Trophoblast cell (in vitro differentiated cells and primary cell): ENCODE measurements at regions not wholly inside any gene's neighbourhood (a gene's known extent, or its start where the extent isn't known, plus 50 kb on each side); places are given as distances from the start of the nearest gene placed in this dataset.

ENCODE experiments used
- DNase-seq, 2 donors: peaks; one replicate each; pipeline ENCODE4 v3.0.0-alpha.2; 2016
- H2AFZ ChIP-seq: 2 replicates; pipeline ENCODE4 v1.6.1; 2013; ENCODE audit warnings: low read length, moderate library complexity, mild to moderate bottlenecking; ENCODE audit not compliant: insufficient read depth, poor library complexity
- H2AK5ac ChIP-seq: 2 replicates; pipeline ENCODE4 v1.6.1; 2013; ENCODE audit warnings: mild to moderate bottlenecking, low read length
- H2BK120ac ChIP-seq: 2 replicates; pipeline ENCODE4 v1.6.1; 2013; ENCODE audit warnings: low read length, mild to moderate bottlenecking, moderate library complexity; ENCODE audit not compliant: insufficient read depth, poor library complexity
- H2BK12ac ChIP-seq: 2 replicates; pipeline ENCODE4 v1.6.1; 2013; ENCODE audit warnings: mild to moderate bottlenecking, low read length, moderate library complexity
- H2BK5ac ChIP-seq: 2 replicates; pipeline ENCODE4 v1.6.1; 2013; ENCODE audit warnings: low read length, low read depth, moderate library complexity, mild to moderate bottlenecking; ENCODE audit not compliant: poor library complexity
- H3K14ac ChIP-seq: 2 replicates; pipeline ENCODE4 v1.6.1; 2013; ENCODE audit warnings: mild to moderate bottlenecking, low read length
- H3K18ac ChIP-seq: 2 replicates; pipeline ENCODE4 v1.6.1; 2013; ENCODE audit warnings: mild to moderate bottlenecking, low read length
- H3K23ac ChIP-seq: 2 replicates; pipeline ENCODE4 v1.6.1; 2013; ENCODE audit warnings: low read length
- H3K27ac ChIP-seq: 2 replicates; pipeline ENCODE4 v1.5.1; 2013; ENCODE audit warnings: low read depth, mild to moderate bottlenecking, inconsistent platforms, low read length, moderate library complexity
- H3K27me3 ChIP-seq: 2 replicates; pipeline ENCODE4 v1.6.1; 2013; ENCODE audit warnings: inconsistent platforms, mild to moderate bottlenecking, low read length, moderate library complexity; ENCODE audit not compliant: insufficient read depth
- H3K36me3 ChIP-seq, 2 experiments: 1 replicate in 1 of 2; 2 replicates in 1 of 2; pipeline ENCODE4 v1.6.1; 2013; ENCODE audit warnings: low read length in 2 of 2, mild to moderate bottlenecking in 2 of 2, moderate library complexity in 1 of 2; ENCODE audit not compliant: insufficient read depth in 2 of 2, control insufficient read depth in 1 of 2
- H3K4ac ChIP-seq: 2 replicates; pipeline ENCODE4 v1.6.1; 2013; ENCODE audit warnings: low read depth, mild to moderate bottlenecking, low read length, moderate library complexity
- H3K4me1 ChIP-seq, 2 experiments: 1 replicate in 1 of 2; 2 replicates in 1 of 2; pipeline ENCODE4 v1.6.1; 2013; ENCODE audit warnings: low read length in 2 of 2, mild to moderate bottlenecking in 2 of 2, moderate library complexity in 1 of 2; ENCODE audit not compliant: insufficient read depth in 2 of 2, control insufficient read depth in 1 of 2
- H3K4me2 ChIP-seq: 2 replicates; pipeline ENCODE4 v1.6.1; 2013; ENCODE audit warnings: inconsistent platforms, mild to moderate bottlenecking, low read length, moderate library complexity
- H3K4me3 ChIP-seq: 2 replicates; pipeline ENCODE4 v1.5.1; 2013; ENCODE audit warnings: mild to moderate bottlenecking, low read depth, low read length, inconsistent platforms
- H3K79me1 ChIP-seq: one replicate; pipeline ENCODE4 v1.6.1; 2013; ENCODE audit warnings: low read length
- H3K79me2 ChIP-seq: 2 replicates; pipeline ENCODE4 v1.6.1; 2013; ENCODE audit warnings: low read length, mild to moderate bottlenecking; ENCODE audit not compliant: control insufficient read depth, insufficient read depth, poor library complexity
- H3K9ac ChIP-seq: 2 replicates; pipeline ENCODE4 v1.6.1; 2013; ENCODE audit warnings: mild to moderate bottlenecking, low read length
- H3K9me3 ChIP-seq: 2 replicates; pipeline ENCODE4 v1.6.1; 2013; ENCODE audit warnings: low read depth, mild to moderate bottlenecking, control low read depth, inconsistent platforms, low read length; ENCODE audit not compliant: insufficient read depth
- H4K12ac ChIP-seq: 2 replicates; pipeline ENCODE4 v1.6.1; 2013; ENCODE audit warnings: low read depth, mild to moderate bottlenecking, low read length, moderate library complexity
- H4K8ac ChIP-seq: 2 replicates; pipeline ENCODE4 v1.6.1; 2013; ENCODE audit warnings: low read depth, mild to moderate bottlenecking, low read length, moderate library complexity
- H4K91ac ChIP-seq: one replicate; pipeline ENCODE4 v1.6.1; 2013; ENCODE audit warnings: low read depth, mild to moderate bottlenecking, low read length, moderate library complexity
- WGBS: extraction: QIAGEN DNeasy Blood & Tissue Kit; methylation state at CpG from one replicate; pipeline ENCODE4 v1.1.7; 2013; ENCODE audit warnings: missing lambda C conversion rate; ENCODE audit not compliant: insufficient read length, insufficient coverage; ENCODE audit errors: extremely low coverage; 5-methylcytosine and 5-hydroxymethylcytosine counted together

- H3K27ac ChIP-seq, result no peak overlapping the region
- H3K27me3 ChIP-seq, result no peaks in the 10 kb centered on the region
- no peak overlapping the region for H2BK5ac ChIP-seq
- H3K79me2 ChIP-seq, result no peaks in the 10 kb centered on the region
- H3K79me1 ChIP-seq, result peaks cover 4% of the 10 kb centered on the region
- H3K4me2 ChIP-seq, result no peak overlapping the region
- no peak overlapping the region for H4K91ac ChIP-seq
- no peak overlapping the region for H3K9ac ChIP-seq
- H3K36me3 ChIP-seq, result no peaks in the 10 kb centered on the region
- WGBS, result no CpG with 5 or more reads among the region's 16 CpGs
- H3K18ac ChIP-seq, result no peak overlapping the region
- H2BK120ac ChIP-seq, result no peak overlapping the region
- H2BK12ac ChIP-seq, result no peak overlapping the region
- no peaks in the 10 kb centered on the region for H3K9me3 ChIP-seq
- no peak overlapping the region for H4K8ac ChIP-seq
- H3K4me1 ChIP-seq, result no peaks in the 10 kb centered on the region
- no peak overlapping the region for H3K4ac ChIP-seq
- no peak overlapping the region for H3K14ac ChIP-seq
- H3K4me3 ChIP-seq, result no peak overlapping the region
- peak; percentile 53 to 83 for DNase-seq
- H2AFZ ChIP-seq, result no peak overlapping the region
- no peak overlapping the region for H4K12ac ChIP-seq
- no peak overlapping the region for H3K23ac ChIP-seq
- no peak overlapping the region for H2AK5ac ChIP-seq
Observed at GRCh38 chr1:84753516-84754385, 63.5 kb upstream of the SSX2IP start.

GRCh38 chr1:84750110-84750730 is 60.0 kb upstream of the SSX2IP start:
- H4K8ac ChIP-seq, result no peak overlapping the region
- H4K12ac ChIP-seq, result no peak overlapping the region
- peaks cover 4% of the 10 kb centered on the region for H3K79me1 ChIP-seq
- no peak overlapping the region for H2BK5ac ChIP-seq
- H3K4me2 ChIP-seq, result no peak overlapping the region
- H3K79me2 ChIP-seq, result no peaks in the 10 kb centered on the region
- no peak overlapping the region for H3K4me3 ChIP-seq
- no CpG with 5 or more reads among the region's 6 CpGs for WGBS
- no peak overlapping the region for H3K18ac ChIP-seq
- H2AK5ac ChIP-seq, result no peak overlapping the region
- no peaks in the 10 kb centered on the region for H3K27me3 ChIP-seq
- H3K23ac ChIP-seq, result no peak overlapping the region
- H3K9me3 ChIP-seq, result no peaks in the 10 kb centered on the region
- H2BK12ac ChIP-seq, result no peak overlapping the region
- no peaks in the 10 kb centered on the region for H3K36me3 ChIP-seq
- DNase-seq, result peak in 1 of 2 donors; percentile 18
- H2AFZ ChIP-seq, result no peak overlapping the region
- no peak overlapping the region for H2BK120ac ChIP-seq
- H3K4me1 ChIP-seq, result no peaks in the 10 kb centered on the region
- H3K9ac ChIP-seq, result no peak overlapping the region
- H3K14ac ChIP-seq, result no peak overlapping the region
- H4K91ac ChIP-seq, result no peak overlapping the region
- H3K4ac ChIP-seq, result no peak overlapping the region
- no peak overlapping the region for H3K27ac ChIP-seq

GRCh38 chr1:84749427-84749826 is 59.2 kb upstream of the SSX2IP start:
- Histone ChIP-seq H3K18ac (no peak overlapping the region), H3K27ac (no peak overlapping the region), H2BK12ac (peak overlapping the region; percentile 46), H3K9ac (no peak overlapping the region), H3K27me3 (no peaks in the 10 kb centered on the region), H4K12ac (no peak overlapping the region), H3K23ac (no peak overlapping the region), H3K4me1 (no peaks in the 10 kb centered on the region), H3K79me2 (no peaks in the 10 kb centered on the region), H3K9me3 (no peaks in the 10 kb centered on the region), H3K14ac (no peak overlapping the region), H2AK5ac (no peak overlapping the region), H3K4me2 (no peak overlapping the region), H3K4me3 (no peak overlapping the region), H2AFZ (no peak overlapping the region), H2BK5ac (no peak overlapping the region), H2BK120ac (no peak overlapping the region), H3K36me3 (no peaks in the 10 kb centered on the region), H4K8ac (no peak overlapping the region), H3K79me1 (peaks cover 4% of the 10 kb centered on the region), H3K4ac (no peak overlapping the region), H4K91ac (no peak overlapping the region)
- WGBS, result no CpG with 5 or more reads among the region's 2 CpGs
- peak in 1 of 2 donors; percentile 31 for DNase-seq

GRCh38 chr1:84748364-84748763 is 58.1 kb upstream of the SSX2IP start:
- H3K4me3 ChIP-seq, result no peak overlapping the region
- no peaks in the 10 kb centered on the region for H3K27me3 ChIP-seq
- H2BK5ac ChIP-seq, result no peak overlapping the region
- H3K4me1 ChIP-seq, result no peaks in the 10 kb centered on the region
- H3K79me2 ChIP-seq, result no peaks in the 10 kb centered on the region
- no peak overlapping the region for H4K12ac ChIP-seq
- no peak overlapping the region for H3K27ac ChIP-seq
- no peak overlapping the region for H3K4ac ChIP-seq
- no peak overlapping the region for H3K23ac ChIP-seq
- peaks cover 4% of the 10 kb centered on the region for H3K79me1 ChIP-seq
- H4K8ac ChIP-seq, result no peak overlapping the region
- H3K14ac ChIP-seq, result no peak overlapping the region
- peak overlapping the region; percentile 66 for H4K91ac ChIP-seq
- WGBS, result no CpG with 5 or more reads among the region's 3 CpGs
- no peaks in the 10 kb centered on the region for H3K36me3 ChIP-seq
- no peak overlapping the region for H3K4me2 ChIP-seq
- no peak overlapping the region for H3K18ac ChIP-seq
- H3K9ac ChIP-seq, result no peak overlapping the region
- H2AK5ac ChIP-seq, result no peak overlapping the region
- H3K9me3 ChIP-seq, result no peaks in the 10 kb centered on the region
- no peak overlapping the region for H2BK120ac ChIP-seq
- H2BK12ac ChIP-seq, result peak overlapping the region; percentile 23
- no peak overlapping the region for H2AFZ ChIP-seq
- no peak for DNase-seq
